ENCODE measurements at regions not wholly inside any gene's neighbourhood (a gene's known extent, or its start where the extent isn't known, plus 50 kb on each side); places are given as distances from the start of the nearest gene placed in this dataset.
A peak's percentile ranks its signal among the peaks of the same experiment; 100 is the strongest.

GRCh38 chr3:102129760-102130608 is 280.7 kb downstream of the NFKBIZ start:
- ChIA-PET POLR2A (interaction anchor here (1.3 kb wide), 1 partner anchor 280 kb away, joined by 3 read pairs; no protein-coding TSS in a partner anchor), CTCF (interaction anchor here (0.8 to 1.3 kb wide), 6 partner anchors 8 to 131 kb away, joined by 3 to 4 read pairs (median 4); no protein-coding TSS in a partner anchor)
- Histone ChIP-seq H2AFZ (ENCODE audit: low read depth, low read length) (peak overlapping the region; percentile 66), H3K9me3 (replicated peaks; ENCODE audit: control insufficient read depth, insufficient read depth, low read length) (no peaks in the 10 kb centered on the region), H3K4me3 (replicated peaks in 1 of 3; ENCODE audit: insufficient read depth in 1 of 3, low read depth in 1 of 3, low read length in 3 of 3) (no peak overlapping the region), H3K27me3 (ENCODE audit: control insufficient read depth in 2 of 2, insufficient read depth in 2 of 2, low read length in 2 of 2) (no peaks in the 10 kb centered on the region), H3K4me1 (ENCODE audit: control insufficient read depth, extremely low read depth, insufficient read depth, low read length) (peaks cover 23% of the 10 kb centered on the region), H3K4me2 (ENCODE audit: insufficient read depth, low read length) (peak overlapping the region; percentile 49), H4K20me1 (replicated peaks; ENCODE audit: control insufficient read depth, extremely low read depth, insufficient read depth, low read length) (no peaks in the 10 kb centered on the region), H3K9ac (replicated peaks; ENCODE audit: extremely low read depth, insufficient read depth, low read length) (peak overlapping the region; percentile 16), H3K27ac (ENCODE audit: insufficient read depth, low read depth, low read length) (peak overlapping the region; percentile 61), H3K36me3 (ENCODE audit: control insufficient read depth in 2 of 2, extremely low read depth in 1 of 2, insufficient read depth in 2 of 2, low read length in 2 of 2) (no peaks in the 10 kb centered on the region), H3K79me2 (ENCODE audit: control insufficient read depth, insufficient read depth, low read length) (no peaks in the 10 kb centered on the region), H3K9me1 (replicated peaks; ENCODE audit: control insufficient read depth, extremely low read depth, insufficient read depth, low read length) (no peaks in the 10 kb centered on the region)
- TF ChIP-seq MYC (IDR thresholded peaks at IDR 0.05; ENCODE audit: low read depth, low read length), result no peak
- no peak for TF ChIP-seq MAX (IDR thresholded peaks at IDR 0.05; ENCODE audit: insufficient read depth, insufficient read length)
- TF ChIP-seq FOS (IDR thresholded peaks at IDR 0.05; ENCODE audit: borderline replicate concordance, insufficient read depth, low read length), result peak; percentile 98
- TF ChIP-seq POLR2AphosphoS5 (IDR thresholded peaks at IDR 0.05; ENCODE audit: insufficient read depth, low read depth, low read length), result peak; percentile 76
- TF ChIP-seq CTCF (IDR thresholded peaks at IDR 0.05; ENCODE audit: extremely low read depth in 1 of 2, insufficient read depth in 1 of 2, low read depth in 1 of 2, low read length in 2 of 2), result no peak
- TF ChIP-seq POLR2A (IDR thresholded peaks at IDR 0.05; ENCODE audit: low read depth, low read length), result no peak
- peak; percentile 84 for TF ChIP-seq GATA2 (IDR thresholded peaks at IDR 0.05; ENCODE audit: insufficient read depth, insufficient read length, low read depth, low read length)
- TF ChIP-seq JUN (IDR thresholded peaks at IDR 0.05; ENCODE audit: borderline replicate concordance, insufficient read depth, insufficient read length, low read depth), result peak; percentile 78
- intact Hi-C loops (cut with micrococcal nuclease) (loop anchor here (1.0 to 2.0 kb wide), 3 partner anchors 26 to 51 kb away; no protein-coding TSS in a partner anchor), dilution Hi-C loops (cut with MboI; ENCODE audit: extremely low pct_ligation_motif_present, low sequenced_read_pairs) (no loop called here)
- DNase-seq (ENCODE audit: low read depth, low spot score) (peak; percentile 88), FAIRE-seq (peak; percentile 85)
- BruUV-seq (replicated peaks), result TSS peak; percentile 37
